SK-N-SH (cell line): ENCODE measurements at regions not wholly inside any gene's neighbourhood (a gene's known extent, or its start where the extent isn't known, plus 50 kb on each side); places are given as distances from the start of the nearest gene placed in this dataset.

Experiments used
- CHD2 ChIP-seq: fragments of 150-350 bp; IDR thresholded peaks from 2 replicates; pipeline ENCODE4 v1.6.1; 2018; ENCODE audit warnings: low read length; ENCODE audit not compliant: partially characterized antibody
- CTCF ChIP-seq: fragments of 200-600 bp; sonication (generic); IDR thresholded peaks from 2 replicates; pipeline ENCODE4 v1.6.1; 2017; ENCODE audit warnings: antibody characterized with exemption, mild to moderate bottlenecking, moderate library complexity
- EZH2phosphoT487 ChIP-seq: fragments of 200-600 bp; sonication (generic); IDR thresholded peaks from 2 replicates; pipeline ENCODE4 v1.6.1; 2017; ENCODE audit warnings: low read depth, mixed run types, mild to moderate bottlenecking, antibody characterized with exemption, moderate library complexity, borderline replicate concordance
- JUND ChIP-seq: IDR thresholded peaks from 2 replicates; pipeline ENCODE4 v1.4.0; 2012
- MAX ChIP-seq: IDR thresholded peaks from 2 replicates; pipeline ENCODE4 v1.4.0; 2012; ENCODE audit warnings: low read depth
- NRF1 ChIP-seq: IDR thresholded peaks from 2 replicates; pipeline ENCODE4 v1.6.1; 2012; ENCODE audit warnings: low read depth, mild to moderate bottlenecking, low read length
- POLR2AphosphoS5 ChIP-seq: IDR thresholded peaks from 2 replicates; pipeline ENCODE4 v1.6.1; 2012; ENCODE audit warnings: low read depth, low read length
- SIN3A ChIP-seq: IDR thresholded peaks from 2 replicates; pipeline ENCODE4 v1.6.1; 2012; ENCODE audit warnings: low read depth, mild to moderate bottlenecking, low read length, moderate library complexity, borderline replicate concordance
- TAF1 ChIP-seq: IDR thresholded peaks from 2 replicates; pipeline ENCODE4 v1.6.1; 2012; ENCODE audit warnings: low read depth, mild to moderate bottlenecking, low read length, moderate library complexity, borderline replicate concordance

- TF ChIP-seq NRF1 (no peak), CHD2 (no peak), CTCF (no peak), MAX (no peak), EZH2phosphoT487 (no peak), TAF1 (no peak), JUND (no peak), SIN3A (no peak), POLR2AphosphoS5 (no peak)
Measured at GRCh38 chr12:124704619-124705018, 137.2 kb upstream of the NCOR2 start.
